Chondrocyte (in vitro differentiated cells): ENCODE measurements at regions not wholly inside any gene's neighbourhood (a gene's known extent, or its start where the extent isn't known, plus 50 kb on each side); places are given as distances from the start of the nearest gene placed in this dataset.

Experiments
- DNase-seq: peaks from one replicate; pipeline ENCODE4 v3.0.0; 2021; ENCODE audit warnings: mixed read lengths, low spot score
- H3K27ac Mint-ChIP-seq: one replicate; pipeline ENCODE4 v1.8.0; 2021; ENCODE audit warnings: mild to moderate bottlenecking, moderate library complexity, mixed read lengths; ENCODE audit not compliant: unreplicated experiment
- H3K27me3 Mint-ChIP-seq: 2 replicates; pipeline ENCODE4 v1.8.0; 2021; ENCODE audit warnings: low read depth, mixed read lengths
- H3K36me3 Mint-ChIP-seq: 2 replicates; pipeline ENCODE4 v1.8.0; 2021; ENCODE audit warnings: low read depth, mixed read lengths
- H3K4me1 Mint-ChIP-seq: 2 replicates; pipeline ENCODE4 v1.8.0; 2021; ENCODE audit warnings: low read depth, mild to moderate bottlenecking, mixed read lengths
- H3K4me3 Mint-ChIP-seq: one replicate; pipeline ENCODE4 v1.8.0; 2021; ENCODE audit warnings: mild to moderate bottlenecking, moderate library complexity, mixed read lengths; ENCODE audit not compliant: unreplicated experiment
- H3K9me3 Mint-ChIP-seq: 2 replicates; pipeline ENCODE4 v1.8.0; 2021; ENCODE audit warnings: low read depth, mixed read lengths
- TF ChIP-seq, protein P1 (sequence below): fragments of 200-600 bp; sonication (generic); IDR thresholded peaks from 2 replicates; pipeline ENCODE4 v1.5.0; 2021; ENCODE audit warnings: antibody characterized with exemption, mild to moderate bottlenecking, moderate library complexity

DNA sequence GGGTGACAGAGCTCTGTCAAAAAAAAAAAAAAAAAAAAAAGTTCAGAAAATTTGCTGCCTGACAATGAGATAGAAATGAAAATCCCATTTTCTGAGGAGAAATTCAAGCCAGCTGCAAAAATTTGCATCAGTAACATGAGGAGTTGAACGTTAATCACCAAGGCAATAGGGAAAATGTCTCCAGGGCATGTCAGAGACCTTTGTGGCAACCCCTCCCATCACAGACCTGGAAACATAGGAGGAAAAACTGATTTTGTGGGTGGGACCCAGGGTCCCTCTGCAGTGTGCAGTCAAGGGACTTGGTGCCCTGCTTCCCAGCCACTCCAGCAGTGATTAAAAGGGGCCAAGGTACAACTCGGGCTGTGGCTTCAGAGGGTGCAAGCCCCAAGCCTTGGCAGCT lies 615.4 kb downstream of the RWDD3 start:
- H3K27me3 Mint-ChIP-seq = peaks cover 4% of the 10 kb centered on the region
- no peak for DNase-seq
- H3K36me3 Mint-ChIP-seq = no peaks in the 10 kb centered on the region
- no peaks in the 10 kb centered on the region for H3K9me3 Mint-ChIP-seq
- no peaks in the 10 kb centered on the region for H3K4me1 Mint-ChIP-seq
- TF ChIP-seq, protein P1, sequence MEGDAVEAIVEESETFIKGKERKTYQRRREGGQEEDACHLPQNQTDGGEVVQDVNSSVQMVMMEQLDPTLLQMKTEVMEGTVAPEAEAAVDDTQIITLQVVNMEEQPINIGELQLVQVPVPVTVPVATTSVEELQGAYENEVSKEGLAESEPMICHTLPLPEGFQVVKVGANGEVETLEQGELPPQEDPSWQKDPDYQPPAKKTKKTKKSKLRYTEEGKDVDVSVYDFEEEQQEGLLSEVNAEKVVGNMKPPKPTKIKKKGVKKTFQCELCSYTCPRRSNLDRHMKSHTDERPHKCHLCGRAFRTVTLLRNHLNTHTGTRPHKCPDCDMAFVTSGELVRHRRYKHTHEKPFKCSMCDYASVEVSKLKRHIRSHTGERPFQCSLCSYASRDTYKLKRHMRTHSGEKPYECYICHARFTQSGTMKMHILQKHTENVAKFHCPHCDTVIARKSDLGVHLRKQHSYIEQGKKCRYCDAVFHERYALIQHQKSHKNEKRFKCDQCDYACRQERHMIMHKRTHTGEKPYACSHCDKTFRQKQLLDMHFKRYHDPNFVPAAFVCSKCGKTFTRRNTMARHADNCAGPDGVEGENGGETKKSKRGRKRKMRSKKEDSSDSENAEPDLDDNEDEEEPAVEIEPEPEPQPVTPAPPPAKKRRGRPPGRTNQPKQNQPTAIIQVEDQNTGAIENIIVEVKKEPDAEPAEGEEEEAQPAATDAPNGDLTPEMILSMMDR = no peak
- H3K27ac Mint-ChIP-seq = no peak overlapping the region
- no peak overlapping the region for H3K4me3 Mint-ChIP-seq

DNA sequence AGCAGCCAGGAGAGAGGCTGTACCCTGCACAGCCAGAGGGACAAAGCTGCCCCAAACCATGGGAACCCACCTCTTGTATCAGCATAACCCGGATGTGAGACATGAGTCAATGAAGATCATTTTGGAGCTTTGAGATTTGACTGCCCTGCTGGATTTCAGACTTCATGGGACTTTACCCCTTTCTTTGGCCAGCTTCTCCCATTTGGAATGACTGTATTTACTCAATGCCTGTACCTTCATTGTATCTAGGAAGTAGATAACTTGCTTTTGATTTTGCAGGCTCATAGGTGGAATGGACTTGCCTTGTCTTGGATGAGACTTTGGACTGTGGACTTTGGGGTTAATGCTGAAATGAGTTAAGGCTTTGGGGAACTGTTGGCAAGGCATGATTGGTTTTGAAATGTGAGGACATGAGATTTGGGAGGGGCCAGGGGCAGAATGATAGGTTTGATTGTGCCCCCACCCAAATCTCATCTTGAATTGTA lies 616.2 kb downstream of the RWDD3 start:
- Mint-ChIP-seq H3K9me3 (no peaks in the 10 kb centered on the region), H3K27ac (no peak overlapping the region), H3K36me3 (no peaks in the 10 kb centered on the region), H3K4me1 (no peaks in the 10 kb centered on the region), H3K27me3 (peaks cover 4% of the 10 kb centered on the region), H3K4me3 (no peak overlapping the region)
- DNase-seq = no peak
- TF ChIP-seq, protein P1 = no peak

DNA sequence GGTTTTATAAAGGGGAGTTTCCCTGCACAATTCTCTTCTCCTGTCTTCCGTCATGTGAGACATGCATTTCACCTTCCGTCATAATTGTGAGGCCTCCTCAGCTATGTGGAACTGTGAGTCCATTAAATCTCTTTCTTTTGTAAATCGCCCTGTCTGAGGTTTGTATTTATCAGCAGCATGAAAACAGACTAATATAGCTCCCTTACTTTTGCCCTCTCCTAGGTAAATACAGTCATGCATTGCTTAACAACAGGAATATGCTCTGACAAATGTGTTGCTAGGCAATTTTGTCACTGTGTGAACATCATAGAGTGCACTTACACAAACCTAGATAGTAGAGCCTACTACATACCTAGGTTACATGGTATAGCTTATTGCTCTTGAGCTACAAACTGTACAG lies 616.8 kb downstream of the RWDD3 start:
- H3K9me3 Mint-ChIP-seq = no peaks in the 10 kb centered on the region
- no peak overlapping the region for H3K27ac Mint-ChIP-seq
- H3K4me1 Mint-ChIP-seq = no peaks in the 10 kb centered on the region
- no peak for DNase-seq
- peaks cover 4% of the 10 kb centered on the region for H3K27me3 Mint-ChIP-seq
- no peak overlapping the region for H3K4me3 Mint-ChIP-seq
- H3K36me3 Mint-ChIP-seq = no peaks in the 10 kb centered on the region
- TF ChIP-seq, protein P1 = no peak

DNA sequence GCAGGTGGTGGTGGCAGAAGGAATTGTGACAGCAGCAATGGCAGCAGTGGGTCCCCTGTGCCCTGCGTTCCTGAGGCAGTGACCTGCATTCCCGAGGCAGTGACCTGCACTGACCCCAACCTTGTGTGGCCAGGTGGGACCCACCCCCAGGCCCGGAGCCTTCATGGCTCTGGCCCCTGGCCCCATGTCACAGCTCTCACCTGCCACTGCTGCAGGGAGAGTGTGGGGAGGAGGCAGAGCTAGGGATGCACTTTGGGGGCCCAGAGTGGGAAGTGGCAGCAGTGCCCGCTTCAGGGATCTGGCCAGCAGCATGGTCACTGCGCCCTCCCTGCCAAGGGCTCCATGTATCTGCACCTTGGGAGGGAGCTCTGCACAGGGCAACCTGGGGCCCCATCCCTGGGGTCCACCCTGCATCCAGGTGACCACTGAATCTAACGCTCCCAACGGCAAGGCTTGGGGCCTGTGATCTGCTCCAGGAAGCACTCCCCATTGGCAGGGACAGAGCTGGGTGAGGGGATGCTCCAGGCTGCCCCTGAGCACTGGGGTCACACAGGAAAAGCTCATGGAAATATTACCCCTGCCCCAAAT lies 618.6 kb downstream of the RWDD3 start:
- Mint-ChIP-seq H3K27ac (no peak overlapping the region), H3K9me3 (no peaks in the 10 kb centered on the region), H3K4me3 (no peak overlapping the region), H3K36me3 (no peaks in the 10 kb centered on the region), H3K4me1 (no peaks in the 10 kb centered on the region), H3K27me3 (peaks cover 4% of the 10 kb centered on the region)
- TF ChIP-seq, protein P1 = no peak
- no peak for DNase-seq

DNA sequence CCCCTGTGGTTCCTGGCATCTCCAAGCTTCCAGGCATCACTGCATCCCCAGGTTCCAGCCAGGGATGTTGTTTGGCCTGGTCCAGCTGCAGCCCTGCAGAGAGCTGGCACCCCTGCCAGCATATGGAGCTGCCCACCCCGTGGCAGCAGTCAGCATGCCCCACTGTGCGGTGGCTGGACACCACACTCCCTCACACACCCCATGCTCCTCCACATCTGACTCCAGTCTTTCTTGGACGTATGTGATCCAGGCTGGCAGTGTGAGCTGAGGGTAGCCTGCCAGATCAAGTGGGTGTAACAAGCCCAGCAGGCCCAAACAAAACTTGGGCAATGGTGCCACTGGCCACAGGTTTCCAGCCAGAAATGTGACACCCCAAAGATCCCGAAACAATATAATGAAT lies 620.4 kb downstream of the RWDD3 start:
- no peaks in the 10 kb centered on the region for H3K4me1 Mint-ChIP-seq
- H3K36me3 Mint-ChIP-seq = no peaks in the 10 kb centered on the region
- H3K9me3 Mint-ChIP-seq = no peaks in the 10 kb centered on the region
- DNase-seq = no peak
- H3K27ac Mint-ChIP-seq = no peak overlapping the region
- no peak overlapping the region for H3K4me3 Mint-ChIP-seq
- TF ChIP-seq, protein P1 = no peak
- H3K27me3 Mint-ChIP-seq = no peaks in the 10 kb centered on the region
